GM12892 (cell line): ENCODE measurements at regions not wholly inside any gene's neighbourhood (a gene's known extent, or its start where the extent isn't known, plus 50 kb on each side); places are given as distances from the start of the nearest gene placed in this dataset.
"Not testable (repeated sequence)": the region's sequence is repeated elsewhere in the genome, so short reads cannot be mapped to it uniquely, and the experiment has no call there.

Experiments
- DNase-seq: peaks from one replicate; pipeline ENCODE4 v3.0.0; 2011; ENCODE audit not compliant: insufficient read length
- FAIRE-seq: peaks from 2 replicates; lab custom pipeline; 2011; peaks lifted over from hg19 to GRCh38; lab: Jason Lieb, UNC
- POLR2A ChIP-seq: IDR thresholded peaks from 2 replicates; pipeline ENCODE4 v1.6.1; 2011; ENCODE audit warnings: low read depth, low read length, control low read depth
- POLR2AphosphoS5 ChIP-seq: IDR thresholded peaks from 2 replicates; pipeline ENCODE4 v1.6.1; 2011; ENCODE audit warnings: low read depth, low read length, control low read depth
- TAF1 ChIP-seq: IDR thresholded peaks from 2 replicates; pipeline ENCODE4 v1.6.1; 2011; ENCODE audit warnings: low read depth, mild to moderate bottlenecking, control low read depth, low read length, borderline replicate concordance

- peak; percentile 9 for FAIRE-seq
- DNase-seq, result not testable (repeated sequence)
Measured at GRCh38 chr4:118575057-118575456, 110.1 kb upstream of the METTL14 start.

- not testable (repeated sequence) for DNase-seq
- peak; percentile 17 for FAIRE-seq
Measured at GRCh38 chr4:118575726-118576125, 109.5 kb upstream of the METTL14 start.

- not testable (repeated sequence) for DNase-seq
- FAIRE-seq, result peak; percentile 63
Measured at GRCh38 chr4:118576709-118577219, 108.4 kb upstream of the METTL14 start.

DNA sequence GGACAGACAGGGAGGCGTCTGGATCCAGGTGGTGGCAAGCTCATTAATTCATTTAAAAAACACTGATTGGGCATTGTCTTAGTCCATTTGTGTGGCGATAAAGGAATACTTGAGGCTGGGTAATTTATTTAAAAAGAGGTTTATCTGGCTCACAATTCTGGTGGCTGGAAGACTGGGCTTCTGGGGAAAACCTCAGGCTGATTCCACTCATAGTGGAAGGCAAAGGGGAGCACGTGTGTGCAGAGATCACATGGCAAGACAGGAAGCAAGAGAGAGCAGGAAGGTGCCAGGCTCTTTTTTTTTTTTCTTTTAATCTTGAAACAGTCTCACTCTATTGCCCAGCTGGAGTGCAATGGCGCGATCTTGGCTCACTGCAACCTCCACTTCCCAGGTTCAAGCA lies 100.2 kb upstream of the METTL14 start:
- no peak for TF ChIP-seq TAF1
- TF ChIP-seq POLR2AphosphoS5, result no peak
- no peak for TF ChIP-seq POLR2A
- FAIRE-seq (no peak), DNase-seq (no peak)

DNA sequence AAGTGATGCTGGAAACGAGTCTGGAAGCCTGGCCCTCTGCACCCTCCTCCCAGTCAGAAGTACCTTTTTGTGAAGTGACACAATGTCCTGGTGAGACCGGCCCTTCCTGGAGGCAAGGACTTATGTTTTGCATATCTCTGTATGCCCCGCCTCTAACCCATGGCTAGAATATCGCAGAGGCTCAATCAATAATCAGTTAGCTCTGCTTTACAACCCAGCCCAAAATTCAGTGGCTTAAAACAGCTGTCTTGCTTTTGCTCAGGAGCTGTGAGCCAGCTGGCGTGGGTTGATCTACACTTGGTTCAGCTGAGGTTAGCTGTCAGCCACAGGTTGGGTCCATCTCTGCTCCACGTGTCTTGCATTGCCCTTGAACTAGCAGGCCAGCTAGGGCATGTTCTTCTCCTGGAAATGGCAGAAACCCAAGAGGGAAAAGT lies 98.8 kb upstream of the METTL14 start:
- no peak for FAIRE-seq
- TF ChIP-seq POLR2A (no peak), POLR2AphosphoS5 (no peak), TAF1 (no peak)
- no peak for DNase-seq

- no peak for TF ChIP-seq POLR2A
- TF ChIP-seq TAF1, result no peak
- TF ChIP-seq POLR2AphosphoS5, result no peak
- FAIRE-seq (no peak), DNase-seq (no peak)
Measured at GRCh38 chr4:118587116-118587831, 97.9 kb upstream of the METTL14 start.

GRCh38 chr4:118587946-118588345 lies 97.2 kb upstream of the METTL14 start:
- TF ChIP-seq POLR2AphosphoS5, result no peak
- no peak for TF ChIP-seq POLR2A
- TF ChIP-seq TAF1, result no peak
- no peak for FAIRE-seq
- DNase-seq, result no peak

- no peak for FAIRE-seq
- no peak for TF ChIP-seq POLR2A
- TF ChIP-seq POLR2AphosphoS5, result no peak
- TF ChIP-seq TAF1, result no peak
- DNase-seq, result no peak
Measured at GRCh38 chr4:118589471-118590055, 95.6 kb upstream of the METTL14 start.

DNA sequence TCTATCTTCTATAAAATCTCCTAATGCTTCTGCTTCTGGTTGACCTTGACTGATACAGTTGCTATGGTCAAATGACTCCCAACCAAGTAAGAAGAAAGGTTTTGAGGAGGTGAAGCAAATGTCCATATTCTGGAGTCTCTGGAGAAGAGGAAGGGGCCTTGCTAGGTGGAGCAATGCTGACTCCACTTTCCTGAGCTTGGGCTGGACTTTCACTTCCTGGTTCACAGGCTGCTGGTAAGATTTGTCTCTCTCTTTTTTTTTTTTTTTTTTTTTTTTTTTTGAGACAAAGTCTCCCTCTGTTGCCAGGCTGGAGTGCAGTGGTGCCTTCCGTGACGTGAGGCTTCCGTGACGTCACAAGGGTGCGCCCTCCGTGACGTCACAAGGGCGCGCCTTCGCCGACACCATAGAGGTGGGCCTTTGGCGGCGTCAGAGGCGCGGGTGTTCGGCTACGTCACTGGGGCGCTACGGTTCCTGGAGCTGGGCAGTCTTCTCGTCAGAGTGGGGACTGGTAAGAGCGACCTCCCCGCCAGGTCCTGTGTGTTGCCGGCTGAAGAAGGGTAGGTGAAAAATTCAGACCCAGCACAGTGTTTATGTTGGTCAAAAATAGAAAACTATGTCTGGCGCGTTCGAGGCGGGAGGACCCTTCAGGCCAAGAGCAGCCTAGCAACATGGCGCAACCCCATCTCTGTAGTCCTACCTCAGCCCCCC lies 93.7 kb upstream of the METTL14 start:
- peak; percentile 41; the same call in 1 of the 2 replicates for TF ChIP-seq POLR2A
- peak; percentile 86 for FAIRE-seq

DNA sequence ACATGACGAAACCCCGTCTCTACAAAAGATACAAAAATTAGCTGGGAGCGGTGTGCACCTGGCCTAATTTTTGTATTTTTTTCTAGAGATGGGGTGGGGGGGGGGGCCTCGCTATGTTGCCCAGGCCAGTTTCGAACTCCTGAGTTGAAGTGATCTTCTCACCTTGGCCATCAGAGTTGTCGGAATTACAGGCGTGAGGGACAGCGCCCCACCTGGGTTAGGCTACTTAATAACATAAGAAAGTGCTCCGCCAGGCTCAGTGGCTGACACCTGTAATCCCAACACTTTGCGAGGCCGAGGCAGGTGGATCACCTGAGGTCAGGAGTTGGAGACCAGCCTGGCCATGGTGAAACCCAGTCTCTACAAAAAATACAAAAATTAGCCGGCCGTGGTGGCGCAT lies 92.9 kb upstream of the METTL14 start:
- DNase-seq, FAIRE-seq: not testable (repeated sequence)

More for the DNA sequence above, 93.7 kb upstream of the METTL14 start:
- peak; percentile 37 for DNase-seq

DNA sequence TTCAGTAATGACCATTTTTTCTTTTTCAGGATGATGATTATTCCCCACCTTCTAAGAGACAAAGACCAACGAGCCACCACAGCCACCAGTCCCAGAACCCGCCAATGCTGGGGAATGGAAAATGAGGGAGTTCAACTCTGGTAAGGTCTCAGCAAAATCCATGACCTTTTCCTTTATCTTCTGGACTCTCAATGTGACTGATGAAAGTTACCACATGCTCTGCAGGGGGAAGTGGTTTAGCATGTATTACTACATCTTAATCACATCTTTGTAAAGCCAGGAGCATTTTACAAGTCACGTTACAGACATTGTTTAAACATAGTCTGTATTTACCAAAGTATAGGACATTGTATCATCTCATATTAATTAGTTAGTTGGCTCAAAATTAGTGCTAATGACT lies 89.3 kb upstream of the METTL14 start:
- not testable (repeated sequence) for FAIRE-seq, DNase-seq

GRCh38 chr4:118625097-118625496 lies 60.1 kb upstream of the METTL14 start:
- DNase-seq, FAIRE-seq: not testable (repeated sequence)

DNA sequence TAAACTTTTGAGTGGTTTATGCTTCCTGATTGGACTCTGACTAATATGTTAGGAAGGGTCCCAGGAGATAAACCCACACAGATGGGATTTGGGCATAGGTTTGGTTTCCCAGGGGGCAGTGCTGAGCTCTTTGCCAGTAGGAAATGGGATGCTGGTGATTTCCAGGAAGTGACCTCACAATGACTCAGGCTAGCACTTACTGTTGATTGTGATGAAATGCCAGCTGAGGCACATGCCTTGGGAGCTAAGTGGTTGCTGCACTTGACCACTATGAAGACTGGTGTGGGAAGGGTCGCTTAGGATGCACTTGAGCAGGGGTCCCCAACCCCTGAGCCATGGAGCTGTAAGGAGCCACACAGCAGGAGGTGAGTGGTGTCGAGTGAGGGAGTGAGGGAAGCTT lies 55.5 kb upstream of the METTL14 start:
- FAIRE-seq, DNase-seq: not testable (repeated sequence)

DNA sequence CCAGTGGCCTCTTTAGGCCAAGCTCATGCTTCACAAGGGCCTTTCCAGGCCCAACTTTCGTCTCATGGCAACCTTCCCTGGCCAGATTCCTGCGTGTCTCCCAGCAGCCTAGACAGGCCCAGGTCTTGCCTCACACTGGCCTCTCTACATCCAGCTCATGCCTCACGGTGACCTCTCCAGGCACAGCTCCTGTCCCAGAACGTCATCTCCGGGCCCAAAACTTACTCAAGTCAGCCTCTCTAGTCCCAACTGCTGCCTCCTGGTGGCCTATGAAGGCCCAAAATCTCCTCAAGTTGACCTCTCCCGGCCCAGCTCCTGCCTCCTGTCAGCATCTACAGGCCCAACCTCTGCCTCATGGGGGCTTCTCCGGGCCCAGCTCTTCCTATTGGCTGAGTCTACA lies 54.3 kb upstream of the METTL14 start:
- FAIRE-seq, DNase-seq: not testable (repeated sequence)

- FAIRE-seq, DNase-seq: not testable (repeated sequence)
Measured at GRCh38 chr4:118631321-118632050, 53.7 kb upstream of the METTL14 start.

GRCh38 chr4:118633476-118633875 lies 51.7 kb upstream of the METTL14 start:
- FAIRE-seq, result not testable (repeated sequence)

GRCh38 chr4:118634126-118634875 lies 50.9 kb upstream of the METTL14 start:
- FAIRE-seq, result not testable (repeated sequence)

More at GRCh38 chr4:118633476-118633875, 51.7 kb upstream of the METTL14 start:
- not testable (repeated sequence) for DNase-seq

More at GRCh38 chr4:118634126-118634875, 50.9 kb upstream of the METTL14 start:
- DNase-seq, result not testable (repeated sequence)
